ENCODE measurements at regions not wholly inside any gene's neighbourhood (a gene's known extent, or its start where the extent isn't known, plus 50 kb on each side); places are given as distances from the start of the nearest gene placed in this dataset.

- TF ChIP-seq CTCF (conservative IDR thresholded peaks at IDR 0.05; ENCODE audit: low read depth, low read length), result no peak
- H3K4me3 ChIP-seq (ENCODE audit: low read length), result no peak overlapping the region
- DNase-seq (ENCODE audit: low read depth), result peak; percentile 52
Observed at GRCh38 chr2:144580521-144581161, 60.7 kb upstream of the ZEB2 start.

- no peak for DNase-seq (ENCODE audit: low read depth)
- TF ChIP-seq CTCF (conservative IDR thresholded peaks at IDR 0.05; ENCODE audit: low read depth, low read length), result no peak
- no peak overlapping the region for H3K4me3 ChIP-seq (ENCODE audit: low read length)
Observed at GRCh38 chr2:144579556-144579955, 59.6 kb upstream of the ZEB2 start.

- no peak for TF ChIP-seq CTCF (conservative IDR thresholded peaks at IDR 0.05; ENCODE audit: low read depth, low read length)
- no peak overlapping the region for H3K4me3 ChIP-seq (ENCODE audit: low read length)
- DNase-seq (ENCODE audit: low read depth), result no peak
Observed at GRCh38 chr2:144578099-144578498, 58.2 kb upstream of the ZEB2 start.

GRCh38 chr2:144572977-144573376 is 53.1 kb upstream of the ZEB2 start:
- no peak for DNase-seq (ENCODE audit: low read depth)
- no peak overlapping the region for H3K4me3 ChIP-seq (ENCODE audit: low read length)
- TF ChIP-seq CTCF (conservative IDR thresholded peaks at IDR 0.05; ENCODE audit: low read depth, low read length), result no peak

GRCh38 chr2:144571770-144572169 is 51.9 kb upstream of the ZEB2 start:
- no peak for TF ChIP-seq CTCF (conservative IDR thresholded peaks at IDR 0.05; ENCODE audit: low read depth, low read length)
- no peak overlapping the region for H3K4me3 ChIP-seq (ENCODE audit: low read length)
- DNase-seq (ENCODE audit: low read depth), result no peak

- TF ChIP-seq CTCF (conservative IDR thresholded peaks at IDR 0.05; ENCODE audit: low read depth, low read length), result no peak
- DNase-seq (ENCODE audit: low read depth), result no peak
Observed at GRCh38 chr2:144570566-144570965, 50.6 kb upstream of the ZEB2 start.

More at GRCh38 chr2:144570566-144570965, 50.6 kb upstream of the ZEB2 start:
- no peak overlapping the region for H3K4me3 ChIP-seq (ENCODE audit: low read length)
